ENCODE measurements at regions not wholly inside any gene's neighbourhood (a gene's known extent, or its start where the extent isn't known, plus 50 kb on each side); places are given as distances from the start of the nearest gene placed in this dataset.

GRCh38 chr2:59665021-59665420, 888.4 kb downstream of the BCL11A start:
- TF ChIP-seq CTCF (IDR thresholded peaks at IDR 0.05) = no peak
- no peak for TF ChIP-seq GATA3 (IDR thresholded peaks at IDR 0.05; ENCODE audit: borderline replicate concordance)
- TF ChIP-seq POLR2AphosphoS2 (conservative IDR thresholded peaks at IDR 0.05; ENCODE audit: low read length) = no peak
- TF ChIP-seq CHD2 (IDR thresholded peaks at IDR 0.05; ENCODE audit: low read length, partially characterized antibody) = no peak
- no peak for TF ChIP-seq JUN (IDR thresholded peaks at IDR 0.05)

Data from A549 (cell line).